ENCODE measurements at regions not wholly inside any gene's neighbourhood (a gene's known extent, or its start where the extent isn't known, plus 50 kb on each side); places are given as distances from the start of the nearest gene placed in this dataset.
A peak's percentile ranks its signal among the peaks of the same experiment; 100 is the strongest.

GRCh38 chr15:70435369-70435768, 328.0 kb downstream of the UACA start:
- DNase-seq (ENCODE audit: low read depth, low spot score) = no peak
- no peak overlapping the region for H3K27ac ChIP-seq

GRCh38 chr15:70433586-70434324, 329.6 kb downstream of the UACA start:
- DNase-seq (ENCODE audit: low read depth, low spot score) = no peak

GRCh38 chr15:70432924-70433495, 330.3 kb downstream of the UACA start:
- no peak for DNase-seq (ENCODE audit: low read depth, low spot score)
- no peak overlapping the region for H3K27ac ChIP-seq

More at GRCh38 chr15:70433586-70434324, 329.6 kb downstream of the UACA start:
- H3K27ac ChIP-seq = no peak overlapping the region

GRCh38 chr15:70431854-70432253, 331.5 kb downstream of the UACA start:
- H3K27ac ChIP-seq = no peak overlapping the region
- DNase-seq (ENCODE audit: low read depth, low spot score) = no peak

GRCh38 chr15:70430069-70430468, 332.4 kb upstream of the TLE3 start:
- peak; percentile 66 for DNase-seq (ENCODE audit: low read depth, low spot score)
- H3K27ac ChIP-seq = peak overlapping the region; percentile 13

- H3K27ac ChIP-seq = no peak overlapping the region
- DNase-seq (ENCODE audit: low read depth, low spot score) = no peak
Measured at GRCh38 chr15:70429056-70429722, 331.5 kb upstream of the TLE3 start.

- no peak for DNase-seq (ENCODE audit: low read depth, low spot score)
- no peak overlapping the region for H3K27ac ChIP-seq
Measured at GRCh38 chr15:70428211-70428822, 330.6 kb upstream of the TLE3 start.

GRCh38 chr15:70427167-70428120, 329.7 kb upstream of the TLE3 start:
- DNase-seq (ENCODE audit: low read depth, low spot score) = peak; percentile 22
- no peak overlapping the region for H3K27ac ChIP-seq

- no peak for DNase-seq (ENCODE audit: low read depth, low spot score)
- H3K27ac ChIP-seq = no peak overlapping the region
Measured at GRCh38 chr15:70426096-70426821, 328.5 kb upstream of the TLE3 start.

GRCh38 chr15:70424937-70425411, 327.3 kb upstream of the TLE3 start:
- no peak overlapping the region for H3K27ac ChIP-seq
- no peak for DNase-seq (ENCODE audit: low read depth, low spot score)

GRCh38 chr15:70423267-70423666, 325.6 kb upstream of the TLE3 start:
- no peak for DNase-seq (ENCODE audit: low read depth, low spot score)
- H3K27ac ChIP-seq = no peak overlapping the region

- no peak for DNase-seq (ENCODE audit: low read depth, low spot score)
Measured at GRCh38 chr15:70422342-70422741, 324.6 kb upstream of the TLE3 start.

GRCh38 chr15:70420948-70421482, 323.3 kb upstream of the TLE3 start:
- H3K27ac ChIP-seq = no peak overlapping the region
- DNase-seq (ENCODE audit: low read depth, low spot score) = no peak

More at GRCh38 chr15:70422342-70422741, 324.6 kb upstream of the TLE3 start:
- no peak overlapping the region for H3K27ac ChIP-seq

- H3K27ac ChIP-seq = no peak overlapping the region
- no peak for DNase-seq (ENCODE audit: low read depth, low spot score)
Measured at GRCh38 chr15:70420086-70420947, 322.6 kb upstream of the TLE3 start.

- H3K27ac ChIP-seq = no peak overlapping the region
- no peak for DNase-seq (ENCODE audit: low read depth, low spot score)
Measured at GRCh38 chr15:70418943-70419342, 321.2 kb upstream of the TLE3 start.

GRCh38 chr15:70417535-70417934, 319.8 kb upstream of the TLE3 start:
- no peak overlapping the region for H3K27ac ChIP-seq
- DNase-seq (ENCODE audit: low read depth, low spot score) = no peak

GRCh38 chr15:70416829-70417228, 319.1 kb upstream of the TLE3 start:
- no peak for DNase-seq (ENCODE audit: low read depth, low spot score)
- H3K27ac ChIP-seq = no peak overlapping the region

- no peak for DNase-seq (ENCODE audit: low read depth, low spot score)
- no peak overlapping the region for H3K27ac ChIP-seq
Measured at GRCh38 chr15:70415398-70415797, 317.7 kb upstream of the TLE3 start.

All from epithelial cell of prostate (primary cell).